ENCODE measurements at regions not wholly inside any gene's neighbourhood (a gene's known extent, or its start where the extent isn't known, plus 50 kb on each side); places are given as distances from the start of the nearest gene placed in this dataset.

- TF ChIP-seq FOXM1 (IDR thresholded peaks at IDR 0.05; ENCODE audit: borderline replicate concordance, low read depth) (no peak), RAD21 (IDR thresholded peaks at IDR 0.05; ENCODE audit: low read depth) (no peak), REST (IDR thresholded peaks at IDR 0.05; ENCODE audit: low read depth) (no peak), USF1 (IDR thresholded peaks at IDR 0.05) (no peak), CREB1 (IDR thresholded peaks at IDR 0.05; ENCODE audit: low read depth) (no peak), EGR1 (IDR thresholded peaks at IDR 0.05) (no peak), YY1 (IDR thresholded peaks at IDR 0.05; ENCODE audit: low read depth) (no peak), EP300 (IDR thresholded peaks at IDR 0.05; ENCODE audit: borderline replicate concordance) (no peak), TEAD4 (IDR thresholded peaks at IDR 0.05) (no peak), MAX (IDR thresholded peaks at IDR 0.05) (no peak), TCF12 (IDR thresholded peaks at IDR 0.05; ENCODE audit: low read depth) (no peak), TAF1 (IDR thresholded peaks at IDR 0.05; ENCODE audit: low read depth) (no peak), ZBTB7A (IDR thresholded peaks at IDR 0.05; ENCODE audit: low read depth) (no peak), NFIC (IDR thresholded peaks at IDR 0.05) (no peak), CEBPB (IDR thresholded peaks at IDR 0.05) (no peak)
Measured at GRCh38 chr1:91080650-91081049, 58.8 kb upstream of the ZNF644 start.

- TF ChIP-seq MAX (IDR thresholded peaks at IDR 0.05) = no peak
- TF ChIP-seq NFIC (IDR thresholded peaks at IDR 0.05) = no peak
- TF ChIP-seq REST (IDR thresholded peaks at IDR 0.05; ENCODE audit: low read depth) = no peak
- TF ChIP-seq RAD21 (IDR thresholded peaks at IDR 0.05; ENCODE audit: low read depth) = no peak
- TF ChIP-seq EGR1 (IDR thresholded peaks at IDR 0.05) = no peak
Measured at GRCh38 chr1:91078859-91079258, 57.0 kb upstream of the ZNF644 start.

- TF ChIP-seq YY1 (IDR thresholded peaks at IDR 0.05; ENCODE audit: low read depth) = no peak
- TF ChIP-seq EP300 (IDR thresholded peaks at IDR 0.05; ENCODE audit: borderline replicate concordance) = no peak
- no peak for TF ChIP-seq NFIC (IDR thresholded peaks at IDR 0.05)
- no peak for TF ChIP-seq TEAD4 (IDR thresholded peaks at IDR 0.05)
- no peak for TF ChIP-seq EGR1 (IDR thresholded peaks at IDR 0.05)
- TF ChIP-seq TAF1 (IDR thresholded peaks at IDR 0.05; ENCODE audit: low read depth) = no peak
- no peak for TF ChIP-seq REST (IDR thresholded peaks at IDR 0.05; ENCODE audit: low read depth)
- no peak for TF ChIP-seq CREB1 (IDR thresholded peaks at IDR 0.05; ENCODE audit: low read depth)
- TF ChIP-seq TCF12 (IDR thresholded peaks at IDR 0.05; ENCODE audit: low read depth) = no peak
- TF ChIP-seq CEBPB (IDR thresholded peaks at IDR 0.05) = no peak
- no peak for TF ChIP-seq ZBTB7A (IDR thresholded peaks at IDR 0.05; ENCODE audit: low read depth)
- no peak for TF ChIP-seq MAX (IDR thresholded peaks at IDR 0.05)
- no peak for TF ChIP-seq FOXM1 (IDR thresholded peaks at IDR 0.05; ENCODE audit: borderline replicate concordance, low read depth)
- TF ChIP-seq RAD21 (IDR thresholded peaks at IDR 0.05; ENCODE audit: low read depth) = no peak
- no peak for TF ChIP-seq USF1 (IDR thresholded peaks at IDR 0.05)
Measured at GRCh38 chr1:91076834-91077233, 55.0 kb upstream of the ZNF644 start.

GRCh38 chr1:91075233-91076135 lies 53.6 kb upstream of the ZNF644 start:
- no peak for TF ChIP-seq MAX (IDR thresholded peaks at IDR 0.05)
- no peak for TF ChIP-seq ZBTB7A (IDR thresholded peaks at IDR 0.05; ENCODE audit: low read depth)
- no peak for TF ChIP-seq YY1 (IDR thresholded peaks at IDR 0.05; ENCODE audit: low read depth)
- TF ChIP-seq CREB1 (IDR thresholded peaks at IDR 0.05; ENCODE audit: low read depth) = no peak
- no peak for TF ChIP-seq NFIC (IDR thresholded peaks at IDR 0.05)
- no peak for TF ChIP-seq TCF12 (IDR thresholded peaks at IDR 0.05; ENCODE audit: low read depth)
- no peak for TF ChIP-seq TAF1 (IDR thresholded peaks at IDR 0.05; ENCODE audit: low read depth)
- TF ChIP-seq TEAD4 (IDR thresholded peaks at IDR 0.05) = no peak
- TF ChIP-seq USF1 (IDR thresholded peaks at IDR 0.05) = no peak
- no peak for TF ChIP-seq EGR1 (IDR thresholded peaks at IDR 0.05)
- no peak for TF ChIP-seq FOXM1 (IDR thresholded peaks at IDR 0.05; ENCODE audit: borderline replicate concordance, low read depth)
- no peak for TF ChIP-seq REST (IDR thresholded peaks at IDR 0.05; ENCODE audit: low read depth)
- no peak for TF ChIP-seq CEBPB (IDR thresholded peaks at IDR 0.05)

All from Ishikawa (cell line).